GM19099 (cell line): ENCODE measurements at regions not wholly inside any gene's neighbourhood (a gene's known extent, or its start where the extent isn't known, plus 50 kb on each side); places are given as distances from the start of the nearest gene placed in this dataset.

ENCODE experiments used
- POLR2A ChIP-seq: IDR thresholded peaks from 3 replicates; pipeline ENCODE4 v1.6.1; 2011; ENCODE audit warnings: low read depth; ENCODE audit not compliant: insufficient read length; ENCODE audit errors: extremely low read depth

GRCh38 chr4:38493066-38493465 is 170.9 kb upstream of the KLF3 start:
- TF ChIP-seq POLR2A = no peak

- TF ChIP-seq POLR2A = no peak
These were observed 168.6 kb upstream of the KLF3 start for GRCh38 chr4:38495446-38495845.

DNA sequence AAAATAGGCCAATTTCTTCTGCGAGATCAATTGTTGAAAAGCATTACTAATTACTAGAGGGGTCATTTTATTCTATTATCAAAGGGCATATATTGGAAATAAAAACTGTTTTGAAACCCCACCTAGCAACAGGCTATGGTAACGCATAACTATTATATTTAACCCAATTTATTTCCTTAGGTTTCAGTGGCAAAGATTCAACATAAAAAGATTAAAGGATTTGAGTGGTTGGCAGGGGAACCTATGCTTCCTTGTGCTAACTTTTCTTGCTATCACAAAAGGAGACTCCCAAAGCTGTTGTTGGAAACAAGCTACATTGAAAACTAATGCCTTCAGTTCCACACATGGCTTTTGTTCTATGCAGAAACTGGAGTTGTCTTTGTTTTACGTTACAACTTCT is 166.9 kb upstream of the KLF3 start:
- TF ChIP-seq POLR2A = no peak

GRCh38 chr4:38499101-38499500 is 164.9 kb upstream of the KLF3 start:
- no peak for TF ChIP-seq POLR2A

- TF ChIP-seq POLR2A = no peak
These were observed 163.6 kb upstream of the KLF3 start for GRCh38 chr4:38500433-38500832.

DNA sequence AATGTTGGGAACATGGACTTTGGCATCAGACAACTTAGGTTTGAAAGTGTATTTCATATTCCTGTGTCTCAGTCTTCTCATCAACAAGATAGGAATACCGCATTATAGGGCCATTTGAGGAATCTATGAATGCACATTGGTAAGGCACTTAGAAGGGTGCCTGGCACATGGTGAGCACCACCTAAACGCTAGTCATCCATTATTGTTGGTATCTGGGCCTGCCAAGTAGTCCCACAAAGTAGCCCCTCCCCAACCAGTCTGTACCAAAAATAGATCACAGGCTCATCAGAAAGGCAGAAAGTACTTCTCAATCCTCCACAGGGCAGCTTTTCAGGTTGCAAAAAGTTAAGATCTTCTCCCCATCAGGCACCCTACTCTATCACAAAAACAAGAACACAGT is 162.3 kb upstream of the KLF3 start:
- TF ChIP-seq POLR2A = no peak

- TF ChIP-seq POLR2A = no peak
These were observed 160.2 kb upstream of the KLF3 start for GRCh38 chr4:38503689-38504395.

DNA sequence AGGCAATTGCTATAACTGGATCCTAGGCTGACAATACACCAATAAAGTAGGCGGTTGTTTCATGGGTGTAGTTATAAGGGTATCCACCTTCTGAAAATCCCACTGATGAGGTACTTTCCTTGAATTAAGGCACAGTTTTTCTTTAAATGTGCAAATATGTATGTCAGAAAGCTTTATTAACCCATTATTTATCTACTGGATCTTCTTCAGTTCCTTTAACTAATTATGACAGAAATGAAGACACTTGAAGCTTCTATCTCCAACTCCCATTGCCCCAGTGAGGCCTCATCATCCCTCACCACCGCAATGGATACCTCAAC is 159.6 kb upstream of the KLF3 start:
- no peak for TF ChIP-seq POLR2A

DNA sequence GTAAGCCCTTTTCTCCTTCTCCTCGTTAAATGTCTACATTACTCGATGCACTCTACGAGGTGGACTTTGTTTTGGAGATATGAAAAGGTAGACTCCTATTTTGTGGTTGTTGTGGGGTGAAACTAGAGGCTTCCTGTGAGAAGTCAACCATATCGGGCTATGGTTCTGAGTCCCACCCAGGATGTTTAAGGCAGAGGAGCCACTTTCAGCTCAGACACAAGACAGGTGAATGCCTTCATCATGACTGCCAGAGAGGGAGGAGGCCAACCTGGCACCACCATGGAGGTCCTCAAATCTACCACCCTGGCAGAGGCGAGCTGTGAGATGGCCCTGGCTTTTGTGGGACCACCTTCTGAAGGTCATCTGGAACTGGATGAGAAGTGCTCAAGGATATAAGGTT is 154.4 kb upstream of the KLF3 start:
- no peak for TF ChIP-seq POLR2A

- TF ChIP-seq POLR2A = no peak
These were observed 153.8 kb upstream of the KLF3 start for GRCh38 chr4:38510201-38510600.

- TF ChIP-seq POLR2A = no peak
These were observed 152.3 kb upstream of the KLF3 start for GRCh38 chr4:38511702-38512101.

DNA sequence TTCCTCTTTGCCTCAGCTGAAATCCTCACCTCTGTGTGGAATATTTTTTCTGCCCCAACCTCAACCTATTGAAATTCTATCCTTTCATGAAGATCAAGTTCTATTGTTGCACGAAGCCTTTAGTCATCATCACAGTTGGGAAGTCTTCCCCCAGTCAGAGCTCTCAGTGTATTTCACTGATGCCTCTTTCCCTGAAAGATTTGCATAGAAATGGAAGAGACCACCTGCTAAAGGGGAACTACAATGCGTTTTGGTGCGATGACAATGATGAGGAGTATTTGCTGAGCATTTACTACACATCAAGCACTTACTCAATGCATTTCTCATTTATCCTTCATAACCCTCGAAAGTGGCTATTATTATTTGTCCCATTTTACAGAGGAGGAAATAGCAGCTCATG is 151.2 kb upstream of the KLF3 start:
- TF ChIP-seq POLR2A = no peak

DNA sequence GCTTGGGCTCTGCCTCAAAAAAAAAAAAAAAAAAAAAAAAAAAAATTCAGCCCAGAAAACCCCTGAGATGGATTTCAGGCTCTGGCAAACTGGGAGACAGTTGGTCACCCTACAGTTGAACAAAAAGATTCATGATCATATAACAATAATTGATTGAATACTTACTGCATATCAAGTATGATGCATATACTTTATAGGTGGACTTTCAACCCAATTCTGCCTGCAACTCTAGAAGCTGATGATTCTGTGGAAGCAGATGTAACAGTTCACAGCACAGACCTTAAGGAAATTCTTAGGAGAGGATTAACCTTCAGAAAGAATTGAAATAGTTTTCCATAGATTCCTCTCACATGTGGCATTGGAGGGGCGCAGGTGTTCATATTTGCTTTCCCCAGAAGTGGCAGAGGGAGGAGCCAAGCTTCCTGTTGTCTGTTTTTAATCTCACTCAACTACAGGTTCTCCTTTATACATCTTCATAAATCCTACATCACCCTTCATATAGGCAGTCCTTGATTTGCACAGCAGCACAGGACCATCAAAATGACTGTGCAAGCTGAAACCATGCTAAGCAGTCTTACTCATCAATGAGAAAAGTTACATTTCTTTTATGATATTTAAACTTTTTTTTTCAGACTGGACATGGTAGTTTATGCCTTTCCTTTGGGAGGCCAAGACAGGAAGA is 149.4 kb upstream of the KLF3 start:
- TF ChIP-seq POLR2A = no peak

DNA sequence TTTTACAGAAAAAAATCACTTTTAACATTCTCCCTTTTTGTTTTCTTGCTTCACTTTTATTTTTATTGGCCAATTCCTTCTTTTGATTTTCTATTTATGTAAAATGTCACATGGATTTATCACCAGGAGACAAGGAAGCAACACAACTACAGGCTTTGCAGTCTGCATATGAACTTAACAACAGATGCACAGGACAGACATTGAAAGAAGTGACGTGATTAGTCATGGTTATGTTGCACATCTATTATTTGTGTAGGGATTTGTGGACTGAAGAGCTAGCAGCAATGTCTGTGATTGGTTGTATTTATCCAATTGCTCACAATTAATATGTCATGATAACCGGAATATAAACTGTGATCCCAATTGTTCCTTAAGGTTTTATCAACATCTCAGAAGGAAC is 147.8 kb upstream of the KLF3 start:
- no peak for TF ChIP-seq POLR2A

DNA sequence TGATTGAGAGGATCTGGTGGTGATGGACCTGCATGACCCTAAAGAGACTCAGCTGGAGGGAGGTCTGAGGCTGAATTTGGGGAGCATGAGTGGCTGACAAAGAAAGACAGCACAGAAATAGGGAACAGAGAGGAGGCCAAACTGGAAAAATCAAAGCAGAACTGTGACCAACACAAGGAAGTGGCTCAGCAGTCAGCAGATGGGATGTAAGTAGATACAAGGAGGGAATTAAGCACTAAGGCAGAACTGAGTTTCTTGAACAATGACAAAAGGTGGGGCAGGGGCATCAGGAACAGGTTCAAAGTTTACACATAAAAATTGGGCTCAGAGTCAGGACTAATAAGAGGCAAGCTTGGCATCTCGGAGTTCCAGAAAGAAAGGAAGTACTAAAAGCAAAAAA is 144.3 kb upstream of the KLF3 start:
- TF ChIP-seq POLR2A = no peak

GRCh38 chr4:38523054-38523453 is 140.9 kb upstream of the KLF3 start:
- TF ChIP-seq POLR2A = no peak
